ENCODE measurements at regions not wholly inside any gene's neighbourhood (a gene's known extent, or its start where the extent isn't known, plus 50 kb on each side); places are given as distances from the start of the nearest gene placed in this dataset.

DNA sequence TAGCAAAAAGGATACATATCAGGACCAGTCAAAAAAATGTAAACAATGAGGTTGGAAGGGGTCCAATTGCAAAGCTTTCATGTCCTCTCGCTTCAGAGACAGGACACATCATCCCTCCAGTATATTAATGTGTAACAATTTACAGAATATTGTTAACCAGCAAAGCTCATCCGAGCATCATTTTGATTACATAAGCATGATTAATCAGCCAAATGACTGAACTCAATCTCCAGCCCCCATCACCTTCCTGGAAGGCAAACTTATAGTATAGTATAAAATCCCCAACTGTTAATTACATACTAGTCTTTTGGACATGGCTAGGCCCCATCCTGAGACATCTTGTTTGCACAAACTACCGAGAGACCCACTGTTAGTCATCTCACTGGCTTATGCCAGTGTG, 77.6 kb upstream of the TRAM1L1 start:
- no peaks in the 10 kb centered on the region for H3K79me2 ChIP-seq (ENCODE audit: insufficient read depth, low read length)
- no peak overlapping the region for H4K8ac ChIP-seq (replicated peaks; ENCODE audit: insufficient read length, low read depth, low read length)
- no peak overlapping the region for H2AK5ac ChIP-seq (ENCODE audit: insufficient read length, low read length)
- H3K9ac ChIP-seq (ENCODE audit: extremely low read depth, insufficient read length, low read length) = no peak overlapping the region
- no peaks in the 10 kb centered on the region for H3K23me2 ChIP-seq (ENCODE audit: insufficient read length, low read depth, low read length, poor library complexity, severe bottlenecking)
- H3K27ac ChIP-seq (ENCODE audit: insufficient read length, low read depth, low read length) = no peak overlapping the region
- no peak overlapping the region for H3K4me2 ChIP-seq (ENCODE audit: insufficient read depth, insufficient read length, low read length)
- TF ChIP-seq, protein P1, sequence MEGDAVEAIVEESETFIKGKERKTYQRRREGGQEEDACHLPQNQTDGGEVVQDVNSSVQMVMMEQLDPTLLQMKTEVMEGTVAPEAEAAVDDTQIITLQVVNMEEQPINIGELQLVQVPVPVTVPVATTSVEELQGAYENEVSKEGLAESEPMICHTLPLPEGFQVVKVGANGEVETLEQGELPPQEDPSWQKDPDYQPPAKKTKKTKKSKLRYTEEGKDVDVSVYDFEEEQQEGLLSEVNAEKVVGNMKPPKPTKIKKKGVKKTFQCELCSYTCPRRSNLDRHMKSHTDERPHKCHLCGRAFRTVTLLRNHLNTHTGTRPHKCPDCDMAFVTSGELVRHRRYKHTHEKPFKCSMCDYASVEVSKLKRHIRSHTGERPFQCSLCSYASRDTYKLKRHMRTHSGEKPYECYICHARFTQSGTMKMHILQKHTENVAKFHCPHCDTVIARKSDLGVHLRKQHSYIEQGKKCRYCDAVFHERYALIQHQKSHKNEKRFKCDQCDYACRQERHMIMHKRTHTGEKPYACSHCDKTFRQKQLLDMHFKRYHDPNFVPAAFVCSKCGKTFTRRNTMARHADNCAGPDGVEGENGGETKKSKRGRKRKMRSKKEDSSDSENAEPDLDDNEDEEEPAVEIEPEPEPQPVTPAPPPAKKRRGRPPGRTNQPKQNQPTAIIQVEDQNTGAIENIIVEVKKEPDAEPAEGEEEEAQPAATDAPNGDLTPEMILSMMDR (conservative IDR thresholded peaks at IDR 0.05) = no peak
- H3K56ac ChIP-seq (ENCODE audit: insufficient read length, low read depth, low read length) = no peak overlapping the region
- no peak overlapping the region for H4K5ac ChIP-seq (ENCODE audit: insufficient read length, low read depth, low read length)
- H3K9me3 ChIP-seq (ENCODE audit: control insufficient read depth, low read depth, low read length) = no peaks in the 10 kb centered on the region
- no peak overlapping the region for H2BK15ac ChIP-seq (ENCODE audit: low read depth, low read length)
- H2BK12ac ChIP-seq (ENCODE audit: insufficient read length, low read depth, low read length) = no peak overlapping the region
- no peaks in the 10 kb centered on the region for H4K20me1 ChIP-seq (ENCODE audit: control insufficient read depth, insufficient read depth, insufficient read length)
- H3K36me3 Mint-ChIP-seq (ENCODE audit: insufficient read depth in 1 of 3, low read depth in 3 of 3) = no peaks in the 10 kb centered on the region
- no peak overlapping the region for H3K23ac ChIP-seq (ENCODE audit: insufficient read length, low read depth, low read length)
- H3K27me3 ChIP-seq (ENCODE audit: insufficient read depth, low read length) = no peaks in the 10 kb centered on the region
- no peak overlapping the region for H3K18ac ChIP-seq (ENCODE audit: insufficient read length, low read depth, low read length)
- H2AFZ ChIP-seq (ENCODE audit: low read length) = no peak overlapping the region
- H3K4me1 Mint-ChIP-seq = no peaks in the 10 kb centered on the region
- no peak overlapping the region for H3T11ph ChIP-seq (ENCODE audit: low read length)
- H3K14ac ChIP-seq (ENCODE audit: insufficient read depth, low read length) = no peak overlapping the region
- no peak overlapping the region for H3K4me3 Mint-ChIP-seq
- no peaks in the 10 kb centered on the region for H3K4me1 ChIP-seq (ENCODE audit: insufficient read depth, low read length)
- no peak overlapping the region for H2BK120ac ChIP-seq (ENCODE audit: low read depth, low read length, poor library complexity, severe bottlenecking)
- no peak overlapping the region for H2BK5ac ChIP-seq (ENCODE audit: insufficient read length, low read length)
- no peaks in the 10 kb centered on the region for H3K9me3 Mint-ChIP-seq
- H3K4ac ChIP-seq (ENCODE audit: low read depth, low read length) = no peak overlapping the region
- no peaks in the 10 kb centered on the region for H3K79me1 ChIP-seq (ENCODE audit: insufficient read depth, low read depth, low read length, poor library complexity, severe bottlenecking)
- no peak for DNase-seq
- H3K27me3 Mint-ChIP-seq (ENCODE audit: low read depth) = no peaks in the 10 kb centered on the region
- no peak overlapping the region for H2BK20ac ChIP-seq (ENCODE audit: low read depth, low read length, poor library complexity, severe bottlenecking)
- H3K27ac Mint-ChIP-seq = no peak overlapping the region
- no CpG with 5 or more reads among the region's 3 CpGs for WGBS (ENCODE audit: extremely low coverage, insufficient read length, low lambda C conversion rate)
- no peak overlapping the region for H4K91ac ChIP-seq (ENCODE audit: insufficient read length, low read depth, low read length)

Measured in H9 (cell line).